DMS79 (cell line): ENCODE measurements at regions not wholly inside any gene's neighbourhood (a gene's known extent, or its start where the extent isn't known, plus 50 kb on each side); places are given as distances from the start of the nearest gene placed in this dataset.

Experiments
- DNase-seq: peaks from one replicate; lab custom pipeline; 2025; lab: John Stamatoyannopoulos, UW

DNA sequence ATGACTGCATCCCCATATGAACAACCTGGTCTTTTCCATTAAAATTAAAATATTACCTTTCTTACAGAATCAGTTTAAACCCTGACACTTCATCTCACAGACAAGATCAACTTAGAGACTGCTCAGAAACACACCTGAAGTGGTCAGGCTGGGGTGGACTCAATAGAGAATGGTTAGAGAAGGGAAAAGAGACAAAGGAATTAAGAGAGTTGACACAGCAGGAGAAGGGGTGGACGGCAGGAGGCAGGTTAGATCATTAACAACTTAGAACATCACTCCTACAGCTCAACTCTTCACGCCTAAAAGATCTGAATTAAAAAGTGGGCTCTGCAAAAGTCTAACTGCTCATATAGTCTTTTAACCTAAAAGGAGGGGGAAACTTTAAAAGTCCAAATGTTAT, 157.7 kb upstream of the COL1A2 start:
- no peak for DNase-seq

GRCh38 chr7:94237417-94237816, 157.3 kb upstream of the COL1A2 start:
- no peak for DNase-seq

DNA sequence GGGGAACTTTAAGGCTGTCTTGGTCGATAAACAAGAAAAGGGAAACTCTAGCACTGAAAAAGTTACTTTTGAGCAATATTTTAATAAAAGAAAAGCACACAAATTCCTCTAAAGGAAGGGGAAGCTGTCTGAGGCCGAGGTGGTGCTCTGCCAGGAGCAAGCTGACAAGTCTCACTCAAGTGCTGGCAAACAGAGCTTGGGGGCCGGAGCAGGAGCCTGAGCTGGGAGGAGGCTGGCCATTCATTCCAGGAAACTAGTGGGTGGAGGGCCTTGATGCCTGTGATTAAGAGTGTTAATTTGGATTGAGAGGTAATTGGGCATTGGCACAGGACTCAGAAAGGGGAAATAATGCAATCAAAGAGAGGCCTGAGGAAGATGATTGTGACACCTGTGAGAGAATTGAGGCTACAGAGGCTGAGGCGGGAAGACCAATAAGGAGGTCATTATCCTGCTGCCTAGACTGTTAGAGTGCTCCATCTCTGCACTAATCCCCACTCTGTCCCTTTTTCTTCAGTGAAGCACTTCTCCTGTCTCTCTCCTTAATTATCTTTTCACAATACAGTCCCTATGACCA, 154.9 kb upstream of the COL1A2 start:
- DNase-seq: no peak

GRCh38 chr7:94240902-94241301, 153.8 kb upstream of the COL1A2 start:
- DNase-seq: no peak

DNA sequence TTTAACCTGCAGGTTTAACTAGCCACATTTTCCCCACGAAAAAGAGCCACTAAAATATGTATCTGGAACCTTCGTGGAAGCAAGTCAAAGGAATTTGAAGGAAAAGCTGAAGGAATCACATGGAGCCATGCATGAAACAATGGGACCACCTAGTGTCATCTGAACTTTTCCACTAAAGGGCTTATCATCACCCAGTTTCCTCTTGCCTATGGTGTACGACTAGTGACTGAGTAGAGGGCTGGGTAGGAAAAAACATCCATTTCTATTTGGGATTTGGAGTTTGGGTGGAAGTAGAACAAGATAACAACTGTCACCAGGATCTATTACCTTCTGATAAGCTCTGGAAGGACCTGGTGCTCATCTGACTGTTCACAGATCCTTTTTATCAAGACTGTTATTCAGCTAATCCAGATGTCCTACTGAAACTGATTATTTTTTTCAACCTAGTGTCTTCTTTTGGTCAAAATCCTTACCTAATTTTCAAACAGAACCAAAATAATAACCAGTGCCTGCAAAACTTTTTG, 153.2 kb upstream of the COL1A2 start:
- DNase-seq: no peak

DNA sequence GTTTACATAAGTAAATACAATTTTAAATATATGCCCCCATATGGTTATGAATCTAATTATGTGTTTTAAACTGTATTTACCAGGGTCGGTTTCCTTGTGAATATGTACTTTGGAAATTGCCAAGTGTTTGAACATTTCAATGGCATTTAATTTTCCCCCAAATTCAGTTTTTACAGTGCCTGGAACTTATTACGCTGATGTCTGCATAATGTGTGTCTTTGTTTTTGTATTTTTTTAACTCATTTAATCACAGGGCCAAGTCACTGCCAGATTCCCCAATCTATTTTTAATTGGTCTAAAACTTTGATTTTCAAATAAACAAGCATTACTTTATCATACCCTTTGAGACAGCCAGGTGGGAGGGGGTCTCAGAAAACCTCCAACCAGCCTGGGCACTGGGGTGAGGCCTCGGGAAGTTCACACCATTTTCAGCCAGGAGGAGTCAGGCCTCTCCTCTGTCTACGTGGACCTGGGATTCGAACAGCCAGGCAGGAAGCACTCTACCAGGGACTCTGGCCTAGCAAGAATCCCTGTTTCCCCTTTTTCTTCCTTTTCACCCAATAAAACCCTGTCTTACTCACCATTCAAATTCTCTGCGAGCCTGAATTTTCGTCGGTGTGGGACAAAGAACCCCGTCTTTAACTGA, 151.5 kb upstream of the COL1A2 start:
- no peak for DNase-seq

- DNase-seq: no peak
Observed at GRCh38 chr7:94244760-94245159, 149.9 kb upstream of the COL1A2 start.

GRCh38 chr7:94245500-94245899, 149.2 kb upstream of the COL1A2 start:
- DNase-seq: no peak

DNA sequence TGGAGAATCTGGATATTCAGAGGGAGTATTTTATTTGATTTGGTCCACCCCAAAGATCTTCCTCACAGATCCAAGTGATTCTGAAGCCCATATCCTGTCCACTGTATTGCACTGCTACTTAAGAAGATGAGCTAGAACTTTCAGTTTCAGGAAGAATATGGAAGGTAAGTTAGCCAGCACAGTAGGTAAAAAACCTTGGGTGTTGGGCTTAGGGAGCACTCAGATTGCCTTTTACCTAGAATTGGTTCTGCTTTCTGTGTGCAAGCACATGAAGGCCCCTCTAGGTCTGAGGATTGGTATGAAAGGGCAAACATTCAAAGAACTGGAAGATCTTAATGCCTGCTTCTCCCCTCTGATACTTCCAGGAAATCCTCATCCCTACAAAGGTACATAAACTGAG, 146.7 kb upstream of the COL1A2 start:
- DNase-seq: no peak

- no peak for DNase-seq
Observed at GRCh38 chr7:94249631-94250030, 145.1 kb upstream of the COL1A2 start.

- DNase-seq: peak; percentile 8
Observed at GRCh38 chr7:94250124-94250523, 144.6 kb upstream of the COL1A2 start.

GRCh38 chr7:94250987-94251386, 143.7 kb upstream of the COL1A2 start:
- no peak for DNase-seq

- no peak for DNase-seq
Observed at GRCh38 chr7:94252124-94252523, 142.6 kb upstream of the COL1A2 start.

DNA sequence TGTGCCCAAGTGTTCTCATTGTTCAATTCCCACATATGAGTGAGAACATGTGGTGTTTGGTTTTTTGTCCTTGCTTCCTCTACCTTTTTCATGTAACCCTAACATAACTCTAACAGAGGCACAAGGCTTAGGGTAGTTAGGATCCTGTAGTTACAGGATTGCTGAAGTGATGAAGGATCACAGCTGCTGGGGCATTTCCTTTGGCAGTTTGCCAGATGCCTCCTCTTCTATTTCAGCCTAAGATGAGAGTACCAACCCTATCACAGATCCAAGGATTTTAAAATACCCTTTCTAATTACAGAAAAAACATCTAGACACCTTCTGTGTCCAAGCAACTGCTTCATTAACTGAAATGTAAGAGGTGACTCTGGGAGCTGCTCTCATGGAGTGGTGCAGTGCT, 141.7 kb upstream of the COL1A2 start:
- no peak for DNase-seq

DNA sequence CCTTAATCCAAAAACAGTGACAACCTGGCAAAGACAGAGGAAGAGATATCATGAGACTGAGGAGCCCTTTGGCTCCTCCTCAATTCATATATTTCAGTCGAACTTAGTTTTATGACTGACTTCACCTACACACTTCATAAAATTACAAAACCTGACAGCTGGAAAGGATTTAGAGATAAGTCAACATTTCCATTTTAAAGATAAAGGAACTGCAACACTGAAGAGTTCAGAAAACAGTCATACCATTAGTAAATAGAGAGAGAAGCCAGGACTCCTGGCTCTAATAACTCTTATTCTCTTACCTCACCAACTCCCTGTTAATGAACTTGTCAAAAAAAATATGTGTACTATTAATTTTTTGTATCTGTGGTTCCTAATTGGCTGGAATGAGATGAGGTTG, 141.0 kb upstream of the COL1A2 start:
- no peak for DNase-seq

DNA sequence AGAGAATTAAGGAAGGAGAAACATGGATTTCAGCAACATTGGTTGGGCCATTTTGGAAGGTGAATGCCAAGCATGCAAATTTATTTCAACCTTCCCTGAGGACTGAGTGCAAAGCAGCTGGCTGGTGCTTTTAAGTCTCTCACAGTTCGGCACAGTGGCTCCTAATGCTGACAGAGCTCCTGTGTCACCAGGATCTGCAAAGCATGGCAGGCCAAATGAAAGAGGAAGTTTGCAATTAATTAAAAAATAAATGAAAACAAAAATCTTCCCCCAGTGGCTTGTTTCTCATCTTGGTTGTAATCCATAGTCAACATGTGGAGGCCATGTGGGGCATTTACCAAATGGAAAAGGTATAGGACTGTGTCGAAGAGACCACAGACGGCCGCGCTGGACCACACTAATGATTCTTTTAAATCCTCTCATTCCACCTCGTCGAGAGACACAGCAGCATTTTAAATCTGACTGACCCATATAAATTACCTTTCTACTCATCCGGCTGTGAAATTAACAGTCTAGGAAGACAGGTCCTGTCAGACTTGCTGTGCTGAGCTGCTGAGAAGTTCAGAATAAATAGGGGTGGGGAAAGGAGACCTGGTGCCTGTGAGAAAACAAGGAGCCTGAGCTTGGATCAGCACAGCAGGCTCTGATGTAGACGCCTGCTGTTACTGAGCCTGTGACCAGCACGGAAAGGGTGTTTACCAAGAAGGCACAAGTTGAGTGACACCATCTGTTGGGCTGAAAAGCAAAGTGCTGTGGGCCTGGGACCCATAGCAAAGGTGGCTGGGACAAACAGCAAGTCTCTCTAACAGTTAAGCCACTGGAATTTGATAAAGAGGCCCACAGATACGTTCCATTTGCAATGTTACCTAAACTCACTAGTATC, 136.0 kb upstream of the COL1A2 start:
- no peak for DNase-seq

DNA sequence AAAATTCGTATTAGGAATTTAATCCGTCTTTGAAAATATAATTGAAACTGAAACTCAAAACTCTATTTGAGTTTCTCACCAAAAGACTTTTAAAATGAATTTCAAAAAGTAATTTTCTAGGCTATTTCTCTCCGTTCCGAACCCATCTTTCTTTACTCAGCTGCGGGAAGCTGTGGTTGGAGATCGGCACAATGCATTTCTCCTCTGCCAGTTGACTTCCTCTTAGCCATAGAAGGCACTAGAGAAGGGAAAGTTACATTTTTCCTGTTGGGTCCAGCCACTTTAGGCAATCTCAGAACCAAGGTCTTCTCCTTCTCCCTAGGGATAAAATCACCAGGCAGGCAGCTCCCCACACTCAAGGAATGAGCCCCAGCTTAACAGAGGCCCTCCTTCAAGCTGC, 133.6 kb upstream of the COL1A2 start:
- no peak for DNase-seq

DNA sequence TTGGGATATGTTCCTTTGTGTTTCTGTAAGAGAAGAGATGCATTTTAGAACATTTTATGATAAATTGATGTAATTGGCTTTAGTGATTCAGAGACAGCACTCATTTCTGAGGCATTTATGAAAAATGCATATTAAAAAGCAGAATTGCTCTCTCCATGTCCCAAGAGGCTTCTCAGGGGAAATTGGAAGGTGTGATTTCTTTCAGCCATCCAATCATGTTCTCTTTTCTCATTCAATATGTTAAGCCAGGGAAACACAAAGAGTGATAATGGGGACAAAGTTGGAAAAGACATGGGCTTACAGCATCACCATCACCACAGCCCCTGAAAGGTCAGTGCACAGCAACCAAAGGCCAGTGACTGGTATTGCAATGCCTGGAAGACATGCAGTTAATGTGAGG, 129.9 kb upstream of the COL1A2 start:
- DNase-seq: no peak

DNA sequence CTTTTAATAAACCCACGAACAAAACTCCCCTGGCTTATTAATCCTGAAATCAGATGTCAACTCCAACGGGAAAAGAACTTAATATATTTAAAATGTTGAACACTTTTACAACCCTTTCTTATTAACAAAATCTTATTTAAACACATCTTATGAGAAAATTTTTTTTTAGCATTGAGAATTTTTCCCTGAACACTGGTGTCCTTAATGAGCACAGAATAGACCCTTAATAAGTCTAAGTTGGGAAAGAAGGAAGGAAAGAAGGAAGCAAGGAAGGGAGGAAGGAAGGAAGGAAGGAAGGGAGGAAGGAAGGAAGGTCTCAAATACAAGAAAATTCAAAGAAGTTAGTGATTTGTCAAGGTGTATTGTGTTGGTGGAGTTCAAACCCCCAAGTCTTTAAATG, 129.2 kb upstream of the COL1A2 start:
- no peak for DNase-seq

GRCh38 chr7:94266238-94266644, 128.5 kb upstream of the COL1A2 start:
- no peak for DNase-seq

DNA sequence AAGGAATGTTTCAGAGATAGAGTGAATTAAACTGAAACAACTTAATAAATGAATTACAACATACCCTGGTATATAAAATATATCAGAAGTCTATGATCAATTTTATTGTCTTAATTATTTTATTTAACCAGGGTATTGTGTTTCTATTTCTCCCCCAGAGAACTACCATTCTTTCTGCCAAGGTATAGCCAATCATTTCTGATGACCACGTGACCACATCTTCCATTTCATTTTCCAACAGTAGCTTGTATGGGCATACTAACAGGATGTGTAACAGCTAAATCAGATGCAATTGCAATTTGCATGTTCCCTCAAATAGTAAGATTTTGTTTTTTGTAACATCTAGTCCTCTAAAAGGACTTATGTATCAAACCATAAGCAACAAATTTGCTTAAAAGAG, 123.9 kb upstream of the COL1A2 start:
- DNase-seq: no peak

- DNase-seq: no peak
Observed at GRCh38 chr7:94272821-94273583, 121.7 kb upstream of the COL1A2 start.
